OCI-LY3 (cell line): ENCODE measurements at regions not wholly inside any gene's neighbourhood (a gene's known extent, or its start where the extent isn't known, plus 50 kb on each side); places are given as distances from the start of the nearest gene placed in this dataset.
"Not testable (repeated sequence)": the region's sequence is repeated elsewhere in the genome, so short reads cannot be mapped to it uniquely, and the experiment has no call there.

Source experiments
- H2AFZ ChIP-seq: fragments of 200-600, 300-600 bp; shearing (Covaris generic); 2 replicates; pipeline ENCODE4 v1.6.0; 2014; ENCODE audit warnings: antibody characterized with exemption, low read depth, low read length
- H3K27ac ChIP-seq: fragments of 200-600, 300-600 bp; sonication (generic); 2 replicates; pipeline ENCODE4 v1.5.1; 2014; ENCODE audit warnings: mild to moderate bottlenecking, low read length, moderate library complexity, mixed read lengths
- H3K27me3 ChIP-seq: fragments of 200-600, 300-600 bp; sonication (generic); 2 replicates; pipeline ENCODE4 v1.6.1; 2014; ENCODE audit warnings: low read depth, low read length, mixed read lengths
- H3K36me3 ChIP-seq: fragments of 200-600, 300-600 bp; sonication (generic); replicated peaks from 2 replicates; pipeline ENCODE3; 2014; ENCODE audit warnings: low read depth, low read length, mixed read lengths
- H3K4me1 ChIP-seq: fragments of 300-600, 200-600 bp; sonication (generic); 2 replicates; pipeline ENCODE4 v1.6.1; 2014; ENCODE audit warnings: low read length, mixed read lengths
- H3K4me2 ChIP-seq: fragments of 200-600, 300-600 bp; sonication (generic); 2 replicates; pipeline ENCODE4 v1.6.1; 2014; ENCODE audit warnings: low read length, mixed read lengths
- H3K4me3 ChIP-seq: fragments of 300-600, 200-600 bp; sonication (generic); 2 replicates; pipeline ENCODE4 v1.5.1; 2014; ENCODE audit warnings: antibody characterized with exemption, mild to moderate bottlenecking, low read length, moderate library complexity
- H3K79me2 ChIP-seq: fragments of 300-600, 200-600 bp; shearing (Covaris generic); 2 replicates; pipeline ENCODE4 v1.6.1; 2014; ENCODE audit warnings: mild to moderate bottlenecking, low read length, mixed read lengths
- H3K9ac ChIP-seq: fragments of 300-600, 200-600 bp; shearing (Covaris generic); 2 replicates; pipeline ENCODE4 v1.6.0; 2014; ENCODE audit warnings: mild to moderate bottlenecking, low read length, moderate library complexity
- H3K9me3 ChIP-seq: fragments of 200-600, 300-600 bp; shearing (Covaris generic); 2 replicates; pipeline ENCODE4 v1.6.1; 2014; ENCODE audit warnings: low read length, mixed read lengths; ENCODE audit not compliant: insufficient read depth
- H4K20me1 ChIP-seq: fragments of 200-600, 300-600 bp; sonication (generic); 2 replicates; pipeline ENCODE4 v1.6.1; 2016; ENCODE audit warnings: low read length, mixed read lengths; ENCODE audit not compliant: insufficient read depth
- CTCF ChIP-seq: fragments of 200-600, 300-600 bp; sonication (generic); IDR thresholded peaks from 2 replicates; pipeline ENCODE4 v1.5.1; 2014; ENCODE audit warnings: antibody characterized with exemption, low read length, low read depth
- EZH2phosphoT487 ChIP-seq: fragments of 200-600 bp; shearing (Covaris generic); IDR thresholded peaks from 2 replicates; pipeline ENCODE4 v1.6.1; 2018; ENCODE audit warnings: antibody characterized with exemption, mixed run types, low read depth

GRCh38 chr6:47180633-47181032, 129.1 kb downstream of the TNFRSF21 start:
- H3K79me2 ChIP-seq, result no peaks in the 10 kb centered on the region
- H3K27me3 ChIP-seq, result no peaks in the 10 kb centered on the region
- H2AFZ ChIP-seq, result no peak overlapping the region
- H3K27ac ChIP-seq, result no peak overlapping the region
- no peaks in the 10 kb centered on the region for H3K4me1 ChIP-seq
- H4K20me1 ChIP-seq, result no peaks in the 10 kb centered on the region
- H3K4me2 ChIP-seq, result no peak overlapping the region
- no peaks in the 10 kb centered on the region for H3K36me3 ChIP-seq
- no peak overlapping the region for H3K4me3 ChIP-seq
- no peak overlapping the region for H3K9ac ChIP-seq
- H3K9me3 ChIP-seq, result no peaks in the 10 kb centered on the region
- TF ChIP-seq CTCF (no peak), EZH2phosphoT487 (no peak)

- Histone ChIP-seq H3K9me3 (no peaks in the 10 kb centered on the region), H4K20me1 (no peaks in the 10 kb centered on the region), H3K4me3 (no peak overlapping the region), H3K9ac (no peak overlapping the region), H3K27ac (no peak overlapping the region), H3K4me2 (no peak overlapping the region), H2AFZ (no peak overlapping the region), H3K27me3 (no peaks in the 10 kb centered on the region), H3K79me2 (no peaks in the 10 kb centered on the region), H3K36me3 (no peaks in the 10 kb centered on the region), H3K4me1 (no peaks in the 10 kb centered on the region)
- TF ChIP-seq EZH2phosphoT487, result no peak
These were observed 130.4 kb downstream of the TNFRSF21 start for GRCh38 chr6:47179286-47179685.

- Histone ChIP-seq H2AFZ (no peak overlapping the region), H3K27ac (no peak overlapping the region), H3K4me2 (no peak overlapping the region), H3K4me3 (no peak overlapping the region), H3K4me1 (peaks cover 2% of the 10 kb centered on the region), H4K20me1 (no peaks in the 10 kb centered on the region), H3K36me3 (no peaks in the 10 kb centered on the region), H3K9me3 (no peaks in the 10 kb centered on the region), H3K79me2 (no peaks in the 10 kb centered on the region), H3K27me3 (no peaks in the 10 kb centered on the region), H3K9ac (no peak overlapping the region)
- no peak for TF ChIP-seq EZH2phosphoT487
These were observed 133.5 kb upstream of the ADGRF1 start for GRCh38 chr6:47175656-47176055.

- no peaks in the 10 kb centered on the region for H3K27me3 ChIP-seq
- H3K9me3 ChIP-seq, result no peaks in the 10 kb centered on the region
- H3K9ac ChIP-seq, result no peak overlapping the region
- H3K79me2 ChIP-seq, result no peaks in the 10 kb centered on the region
- H3K36me3 ChIP-seq, result no peaks in the 10 kb centered on the region
- no peak overlapping the region for H3K4me3 ChIP-seq
- TF ChIP-seq EZH2phosphoT487, result no peak
- no peak for TF ChIP-seq CTCF
- no peak overlapping the region for H3K4me2 ChIP-seq
- H4K20me1 ChIP-seq, result no peaks in the 10 kb centered on the region
- H3K4me1 ChIP-seq, result peaks cover 11% of the 10 kb centered on the region
- no peak overlapping the region for H2AFZ ChIP-seq
- no peak overlapping the region for H3K27ac ChIP-seq
These were observed 132.4 kb upstream of the ADGRF1 start for GRCh38 chr6:47174502-47175023.

GRCh38 chr6:47174063-47174462, 131.9 kb upstream of the ADGRF1 start:
- not testable (repeated sequence) for H3K9ac ChIP-seq, H3K27me3 ChIP-seq, H3K79me2 ChIP-seq, H2AFZ ChIP-seq, H3K27ac ChIP-seq, H3K4me2 ChIP-seq, H3K4me3 ChIP-seq, H3K9me3 ChIP-seq, H4K20me1 ChIP-seq, H3K36me3 ChIP-seq
- H3K4me1 ChIP-seq, result peaks cover 11% of the 10 kb centered on the region

- not testable (repeated sequence) for H3K4me2 ChIP-seq, H2AFZ ChIP-seq, H3K36me3 ChIP-seq, H3K9me3 ChIP-seq, H4K20me1 ChIP-seq, H3K79me2 ChIP-seq, H3K27me3 ChIP-seq, H3K9ac ChIP-seq, H3K27ac ChIP-seq, H3K4me3 ChIP-seq
- peaks cover 12% of the 10 kb centered on the region for H3K4me1 ChIP-seq
These were observed 131.0 kb upstream of the ADGRF1 start for GRCh38 chr6:47173145-47173544.
